ENCODE measurements at regions not wholly inside any gene's neighbourhood (a gene's known extent, or its start where the extent isn't known, plus 50 kb on each side); places are given as distances from the start of the nearest gene placed in this dataset.

DNA sequence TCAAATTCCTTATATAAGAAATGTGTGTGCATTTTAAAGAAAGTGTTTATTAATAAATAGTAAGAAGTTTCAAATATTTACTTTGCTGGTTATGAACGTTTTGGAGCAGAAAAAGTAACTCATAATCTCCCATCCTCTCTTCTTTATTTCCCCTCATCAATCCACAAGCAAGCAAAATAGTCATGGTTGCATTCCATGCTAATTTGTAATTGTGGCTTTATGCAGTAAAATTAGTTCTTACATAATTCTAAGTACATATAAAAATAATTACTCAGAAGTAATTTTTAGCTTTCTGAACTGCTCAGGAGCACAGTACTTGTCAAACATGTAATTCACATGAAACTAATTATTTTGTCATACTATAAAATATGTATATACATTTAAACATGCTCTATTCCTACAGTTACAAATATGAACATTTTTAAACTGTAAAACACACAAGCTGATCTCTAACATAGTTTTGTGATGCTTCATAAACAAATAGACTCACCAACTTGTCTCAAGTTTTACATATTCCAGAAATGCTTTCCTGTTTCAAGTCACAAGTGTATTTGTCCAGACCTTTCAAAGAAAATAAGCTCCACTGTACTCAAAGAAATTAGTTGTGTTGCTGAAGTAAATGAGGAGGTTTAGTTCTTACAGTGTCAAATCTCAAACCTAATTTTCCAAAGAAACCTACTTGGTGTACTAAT is 218.9 kb downstream of the PABPC4L start:
- TF ChIP-seq, protein P1, sequence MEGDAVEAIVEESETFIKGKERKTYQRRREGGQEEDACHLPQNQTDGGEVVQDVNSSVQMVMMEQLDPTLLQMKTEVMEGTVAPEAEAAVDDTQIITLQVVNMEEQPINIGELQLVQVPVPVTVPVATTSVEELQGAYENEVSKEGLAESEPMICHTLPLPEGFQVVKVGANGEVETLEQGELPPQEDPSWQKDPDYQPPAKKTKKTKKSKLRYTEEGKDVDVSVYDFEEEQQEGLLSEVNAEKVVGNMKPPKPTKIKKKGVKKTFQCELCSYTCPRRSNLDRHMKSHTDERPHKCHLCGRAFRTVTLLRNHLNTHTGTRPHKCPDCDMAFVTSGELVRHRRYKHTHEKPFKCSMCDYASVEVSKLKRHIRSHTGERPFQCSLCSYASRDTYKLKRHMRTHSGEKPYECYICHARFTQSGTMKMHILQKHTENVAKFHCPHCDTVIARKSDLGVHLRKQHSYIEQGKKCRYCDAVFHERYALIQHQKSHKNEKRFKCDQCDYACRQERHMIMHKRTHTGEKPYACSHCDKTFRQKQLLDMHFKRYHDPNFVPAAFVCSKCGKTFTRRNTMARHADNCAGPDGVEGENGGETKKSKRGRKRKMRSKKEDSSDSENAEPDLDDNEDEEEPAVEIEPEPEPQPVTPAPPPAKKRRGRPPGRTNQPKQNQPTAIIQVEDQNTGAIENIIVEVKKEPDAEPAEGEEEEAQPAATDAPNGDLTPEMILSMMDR (IDR thresholded peaks at IDR 0.05; ENCODE audit: insufficient read depth, low read depth, low read length), result no peak
- TF ChIP-seq EZH2 (IDR thresholded peaks at IDR 0.05; ENCODE audit: insufficient read depth, low read length), result no peak
